MM.1S (cell line): ENCODE measurements at regions not wholly inside any gene's neighbourhood (a gene's known extent, or its start where the extent isn't known, plus 50 kb on each side); places are given as distances from the start of the nearest gene placed in this dataset.

ENCODE experiments used
- DNase-seq: peaks from one replicate; pipeline ENCODE4 v3.0.0-alpha.2; 2015
- H2AFZ ChIP-seq: fragments of 300-600 bp; sonication (generic); 2 replicates; pipeline ENCODE4 v1.6.0; 2016; ENCODE audit warnings: antibody characterized with exemption, low read length
- H3F3A ChIP-seq: fragments of 300-600 bp; sonication (generic); 2 replicates; pipeline ENCODE4 v1.6.1; 2016; ENCODE audit warnings: mild to moderate bottlenecking, antibody characterized with exemption, low read length, moderate library complexity, mixed read lengths; ENCODE audit not compliant: insufficient read depth
- H3K27ac ChIP-seq: fragments of 300-600 bp; sonication (generic); 2 replicates; pipeline ENCODE4 v1.5.1; 2016; ENCODE audit warnings: mild to moderate bottlenecking, low read length
- H3K27me3 ChIP-seq: fragments of 300-600 bp; sonication (generic); replicated peaks from 2 replicates; pipeline ENCODE4 v1.6.0; 2016; ENCODE audit warnings: low read length; ENCODE audit not compliant: insufficient read depth
- H3K36me3 ChIP-seq: fragments of 300-600 bp; sonication (generic); replicated peaks from 2 replicates; pipeline ENCODE4 v1.6.1; 2016; ENCODE audit warnings: mild to moderate bottlenecking, low read length, mixed read lengths; ENCODE audit not compliant: insufficient read depth
- H3K4me1 ChIP-seq: fragments of 300-600 bp; sonication (generic); 2 replicates; pipeline ENCODE4 v1.6.1; 2016; ENCODE audit warnings: low read length, mixed read lengths
- H3K4me2 ChIP-seq: fragments of 300-600 bp; sonication (generic); 2 replicates; pipeline ENCODE4 v1.6.0; 2016; ENCODE audit warnings: low read depth, low read length
- H3K4me3 ChIP-seq: fragments of 300-600 bp; sonication (generic); 2 replicates; pipeline ENCODE4 v1.5.1; 2016; ENCODE audit warnings: low read length, mixed read lengths
- H3K79me2 ChIP-seq: fragments of 300-600 bp; sonication (generic); 2 replicates; pipeline ENCODE4 v1.6.1; 2016; ENCODE audit warnings: mixed run types, low read length, mixed read lengths
- H3K9ac ChIP-seq: fragments of 300-600 bp; sonication (generic); 2 replicates; pipeline ENCODE4 v1.6.1; 2016; ENCODE audit warnings: low read length, mixed read lengths
- H3K9me2 ChIP-seq: fragments of 300-600 bp; sonication (generic); replicated peaks from 2 replicates; pipeline ENCODE4 v1.6.1; 2016; ENCODE audit warnings: mild to moderate bottlenecking, low read length, mixed read lengths; ENCODE audit not compliant: insufficient read depth
- H3K9me3 ChIP-seq: fragments of 300-600 bp; sonication (generic); replicated peaks from 2 replicates; pipeline ENCODE4 v1.6.1; 2016; ENCODE audit warnings: mild to moderate bottlenecking, low read length, mixed read lengths; ENCODE audit not compliant: insufficient read depth
- H4K20me1 ChIP-seq: fragments of 300-600 bp; sonication (generic); 2 replicates; pipeline ENCODE4 v1.6.1; 2016; ENCODE audit warnings: mild to moderate bottlenecking, low read length, moderate library complexity, mixed read lengths; ENCODE audit not compliant: insufficient read depth
- CTCF ChIP-seq: fragments of 300-600 bp; sonication (generic); IDR thresholded peaks from 2 replicates; pipeline ENCODE4 v1.5.1; 2016; ENCODE audit warnings: antibody characterized with exemption, low read length, mixed read lengths
- EZH2 ChIP-seq: fragments of 300-600 bp; sonication (generic); optimal IDR thresholded peaks from 2 replicates; pipeline ENCODE3; 2017; ENCODE audit warnings: low read depth, mild to moderate bottlenecking, antibody characterized with exemption, low read length, mixed read lengths
- EZH2phosphoT487 ChIP-seq: fragments of 300-600 bp; sonication (generic); IDR thresholded peaks from 2 replicates; pipeline ENCODE4 v1.6.1; 2018; ENCODE audit warnings: antibody characterized with exemption, low read length

- Histone ChIP-seq H3F3A (no peaks in the 10 kb centered on the region), H3K4me2 (no peak overlapping the region), H3K9ac (no peak overlapping the region), H4K20me1 (no peaks in the 10 kb centered on the region), H3K27me3 (no peaks in the 10 kb centered on the region), H3K36me3 (no peaks in the 10 kb centered on the region), H3K79me2 (no peaks in the 10 kb centered on the region), H3K27ac (no peak overlapping the region), H2AFZ (no peak overlapping the region), H3K4me1 (no peaks in the 10 kb centered on the region), H3K4me3 (no peak overlapping the region), H3K9me2 (no peaks in the 10 kb centered on the region), H3K9me3 (no peaks in the 10 kb centered on the region)
- TF ChIP-seq EZH2 (no peak), CTCF (no peak), EZH2phosphoT487 (no peak)
- DNase-seq = no peak
Observed at GRCh38 chr7:91596287-91596686, 284.2 kb downstream of the MTERF1 start.

DNA sequence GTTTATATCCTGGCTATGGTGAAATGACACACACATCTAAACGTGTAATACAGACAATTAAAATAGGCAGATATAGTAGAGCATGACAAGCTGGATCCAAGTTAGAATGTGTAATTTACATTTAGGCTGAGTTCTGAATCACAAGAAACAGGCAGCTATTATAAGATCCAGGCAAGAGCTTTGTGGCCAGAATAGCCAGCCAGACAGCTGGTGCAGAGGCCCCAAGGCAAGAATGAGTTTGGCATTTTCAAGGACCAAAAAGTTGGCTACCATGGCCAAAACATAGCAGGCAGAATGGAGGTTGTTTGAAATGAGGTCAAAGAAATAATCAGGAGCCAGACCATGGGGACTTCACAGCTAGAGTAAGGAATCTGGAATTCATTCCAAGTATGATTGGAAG lies 281.7 kb downstream of the MTERF1 start:
- no peak for DNase-seq
- TF ChIP-seq EZH2phosphoT487 = no peak
- TF ChIP-seq CTCF = no peak
- Histone ChIP-seq H3K79me2 (no peaks in the 10 kb centered on the region), H2AFZ (no peak overlapping the region), H4K20me1 (no peaks in the 10 kb centered on the region), H3K4me1 (no peaks in the 10 kb centered on the region), H3F3A (no peaks in the 10 kb centered on the region), H3K27me3 (no peaks in the 10 kb centered on the region), H3K4me3 (no peak overlapping the region), H3K36me3 (no peaks in the 10 kb centered on the region), H3K4me2 (no peak overlapping the region), H3K9ac (no peak overlapping the region), H3K9me2 (no peaks in the 10 kb centered on the region), H3K9me3 (no peaks in the 10 kb centered on the region), H3K27ac (no peak overlapping the region)

DNA sequence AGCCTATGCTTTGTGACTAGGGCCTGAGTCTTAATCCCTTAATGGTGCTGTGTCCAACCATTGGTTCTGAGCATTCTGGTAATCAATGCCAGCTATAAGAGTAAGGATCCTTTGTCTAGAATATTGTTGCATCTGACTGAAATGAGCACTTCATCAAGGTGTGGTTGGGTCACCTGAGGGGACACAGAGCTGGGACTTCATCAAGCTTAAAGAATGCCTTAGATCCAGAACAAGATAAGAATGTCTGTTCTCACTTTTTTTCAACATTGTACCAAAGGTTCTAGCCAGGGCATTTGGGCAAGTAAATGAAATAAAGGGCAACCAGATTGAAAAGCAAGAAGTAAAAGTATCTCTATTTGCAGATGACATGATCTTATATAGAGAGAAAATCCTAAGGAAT lies 280.4 kb downstream of the MTERF1 start:
- Histone ChIP-seq H2AFZ (no peak overlapping the region), H3F3A (no peaks in the 10 kb centered on the region), H3K9me2 (no peaks in the 10 kb centered on the region), H3K27me3 (no peaks in the 10 kb centered on the region), H3K4me1 (no peaks in the 10 kb centered on the region), H3K27ac (no peak overlapping the region), H3K9ac (no peak overlapping the region), H4K20me1 (no peaks in the 10 kb centered on the region), H3K36me3 (no peaks in the 10 kb centered on the region), H3K4me3 (no peak overlapping the region), H3K9me3 (no peaks in the 10 kb centered on the region), H3K79me2 (no peaks in the 10 kb centered on the region), H3K4me2 (no peak overlapping the region)
- DNase-seq = no peak
- TF ChIP-seq EZH2 = no peak
- TF ChIP-seq CTCF = no peak
- no peak for TF ChIP-seq EZH2phosphoT487

- Histone ChIP-seq H3K9me3 (no peaks in the 10 kb centered on the region), H3K9ac (no peak overlapping the region), H3K4me3 (no peak overlapping the region), H3K27me3 (no peaks in the 10 kb centered on the region), H3K9me2 (no peaks in the 10 kb centered on the region), H4K20me1 (no peaks in the 10 kb centered on the region), H3K4me2 (no peak overlapping the region), H2AFZ (no peak overlapping the region), H3K4me1 (no peaks in the 10 kb centered on the region), H3K79me2 (no peaks in the 10 kb centered on the region), H3K27ac (no peak overlapping the region), H3F3A (no peaks in the 10 kb centered on the region), H3K36me3 (no peaks in the 10 kb centered on the region)
- TF ChIP-seq EZH2 (no peak), EZH2phosphoT487 (no peak), CTCF (no peak)
- no peak for DNase-seq
Observed at GRCh38 chr7:91603707-91604106, 276.8 kb downstream of the MTERF1 start.
